ENCODE measurements at regions not wholly inside any gene's neighbourhood (a gene's known extent, or its start where the extent isn't known, plus 50 kb on each side); places are given as distances from the start of the nearest gene placed in this dataset.

DNA sequence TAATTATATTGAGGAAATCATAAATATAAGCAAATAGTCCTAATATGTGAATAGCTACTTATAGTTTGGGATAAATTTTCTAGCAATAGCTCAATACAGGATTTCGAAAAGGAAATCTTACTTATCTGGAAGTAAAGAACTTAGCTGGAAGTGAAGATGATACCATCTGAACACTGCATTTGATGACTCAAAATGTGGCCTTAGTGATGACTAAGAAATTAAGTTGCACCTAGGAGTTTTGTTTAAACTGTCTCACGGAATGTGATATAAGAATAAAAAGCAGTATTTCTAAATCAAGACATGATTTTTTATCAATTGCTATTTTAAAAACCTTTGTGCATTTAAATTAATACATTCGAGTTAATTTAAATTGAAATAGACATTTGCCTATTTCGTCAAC lies 91.2 kb downstream of the EOMES start:
- Histone ChIP-seq H3K4me1 (ENCODE audit: low read depth) (no peaks in the 10 kb centered on the region), H3K27ac (no peak overlapping the region), H3K9me3 (ENCODE audit: low read depth) (no peaks in the 10 kb centered on the region), H3K36me3 (no peaks in the 10 kb centered on the region), H3K27me3 (no peaks in the 10 kb centered on the region), H3K4me3 (no peak overlapping the region)
- no peak for DNase-seq (ENCODE audit: low read depth in 1 of 2, low spot score in 1 of 2)
- no peak for TF ChIP-seq CTCF (IDR thresholded peaks at IDR 0.05; ENCODE audit: low read depth, low read length)

GRCh38 chr3:27629366-27629765 lies 92.8 kb downstream of the EOMES start:
- no peaks in the 10 kb centered on the region for H3K36me3 ChIP-seq
- no peak for DNase-seq (ENCODE audit: low read depth in 1 of 2, low spot score in 1 of 2)
- H3K4me1 ChIP-seq (ENCODE audit: low read depth) = no peaks in the 10 kb centered on the region
- H3K4me3 ChIP-seq = no peak overlapping the region
- no peak for TF ChIP-seq CTCF (IDR thresholded peaks at IDR 0.05; ENCODE audit: low read depth, low read length)
- H3K9me3 ChIP-seq (ENCODE audit: low read depth) = no peaks in the 10 kb centered on the region
- no peaks in the 10 kb centered on the region for H3K27me3 ChIP-seq
- no peak overlapping the region for H3K27ac ChIP-seq

DNA sequence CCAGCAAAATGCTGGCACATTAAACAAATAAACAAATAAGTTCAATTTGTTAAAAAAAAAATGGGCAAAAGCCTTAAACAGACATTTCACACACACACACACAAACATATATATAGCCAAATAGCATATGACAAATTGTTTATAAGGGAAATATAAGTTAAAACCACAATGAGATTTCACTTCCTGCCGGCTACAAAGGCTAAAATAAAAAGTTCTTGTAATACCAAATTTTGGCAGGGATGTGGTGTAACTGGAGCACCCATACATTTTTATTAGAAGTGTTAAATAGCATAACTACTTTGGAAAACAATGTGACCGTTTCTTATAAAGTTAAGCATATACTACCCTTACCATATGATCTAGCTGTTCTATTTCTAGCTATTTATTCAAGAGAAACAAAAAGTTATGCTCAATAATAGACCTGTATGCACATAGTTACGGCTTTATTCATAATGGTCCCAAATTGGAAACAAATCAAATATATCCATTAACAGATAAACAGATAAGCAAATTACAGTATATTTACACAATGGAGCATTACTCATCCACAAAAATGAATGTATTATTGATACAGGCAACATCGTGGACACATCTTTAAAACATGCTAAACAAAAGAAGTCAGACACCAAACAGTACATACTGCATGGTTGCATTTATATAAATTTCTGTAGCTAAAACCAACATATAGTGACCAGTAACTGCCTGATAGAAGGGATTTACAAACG lies 93.9 kb downstream of the EOMES start:
- no peak for DNase-seq (ENCODE audit: low read depth in 1 of 2, low spot score in 1 of 2)
- Histone ChIP-seq H3K27ac (no peak overlapping the region), H3K4me1 (ENCODE audit: low read depth) (no peaks in the 10 kb centered on the region), H3K36me3 (no peaks in the 10 kb centered on the region), H3K27me3 (no peaks in the 10 kb centered on the region), H3K9me3 (ENCODE audit: low read depth) (no peaks in the 10 kb centered on the region), H3K4me3 (no peak overlapping the region)
- TF ChIP-seq CTCF (IDR thresholded peaks at IDR 0.05; ENCODE audit: low read depth, low read length) = no peak

- Histone ChIP-seq H3K36me3 (no peaks in the 10 kb centered on the region), H3K27ac (no peak overlapping the region), H3K9me3 (ENCODE audit: low read depth) (no peaks in the 10 kb centered on the region), H3K4me1 (ENCODE audit: low read depth) (no peaks in the 10 kb centered on the region), H3K4me3 (no peak overlapping the region), H3K27me3 (no peaks in the 10 kb centered on the region)
- TF ChIP-seq CTCF (IDR thresholded peaks at IDR 0.05; ENCODE audit: low read depth, low read length) = no peak
- no peak for DNase-seq (ENCODE audit: low read depth in 1 of 2, low spot score in 1 of 2)
Measured at GRCh38 chr3:27626596-27627118, 95.5 kb downstream of the EOMES start.

GRCh38 chr3:27625864-27626263 lies 96.3 kb downstream of the EOMES start:
- Histone ChIP-seq H3K36me3 (no peaks in the 10 kb centered on the region), H3K4me1 (ENCODE audit: low read depth) (no peaks in the 10 kb centered on the region), H3K27ac (no peak overlapping the region), H3K27me3 (no peaks in the 10 kb centered on the region), H3K9me3 (ENCODE audit: low read depth) (no peaks in the 10 kb centered on the region), H3K4me3 (no peak overlapping the region)
- no peak for DNase-seq (ENCODE audit: low read depth in 1 of 2, low spot score in 1 of 2)
- TF ChIP-seq CTCF (IDR thresholded peaks at IDR 0.05; ENCODE audit: low read depth, low read length) = no peak

Measured in cardiac muscle cell (in vitro differentiated cells and primary cell).